Mesothelial cell of epicardium (in vitro differentiated cells): ENCODE measurements at regions not wholly inside any gene's neighbourhood (a gene's known extent, or its start where the extent isn't known, plus 50 kb on each side); places are given as distances from the start of the nearest gene placed in this dataset.

Source experiments
- DNase-seq, 2 experiments: peaks; one replicate each; pipeline ENCODE4 v3.0.0; 2021; ENCODE audit warnings: low spot score in 2 of 2; ENCODE audit not compliant: unreplicated experiment in 2 of 2
- H3K27ac Mint-ChIP-seq: 2 replicates; pipeline ENCODE4 v1.8.0; 2021; ENCODE audit warnings: mixed read lengths
- H3K27me3 Mint-ChIP-seq: 2 replicates; pipeline ENCODE4 v1.8.0; 2021; ENCODE audit warnings: low read depth, mixed read lengths
- H3K36me3 Mint-ChIP-seq: 2 replicates; pipeline ENCODE4 v1.8.0; 2021; ENCODE audit warnings: mixed read lengths
- H3K4me1 Mint-ChIP-seq: 2 replicates; pipeline ENCODE4 v1.8.0; 2021; ENCODE audit warnings: mixed read lengths
- H3K4me3 Mint-ChIP-seq: 2 replicates; pipeline ENCODE4 v1.8.0; 2021; ENCODE audit warnings: mild to moderate bottlenecking, moderate library complexity, mixed read lengths
- H3K9me3 Mint-ChIP-seq: 2 replicates; pipeline ENCODE4 v1.8.0; 2021; ENCODE audit warnings: mixed read lengths
- TF ChIP-seq, protein P1 (sequence below): fragments of 200-600 bp; sonication (generic); IDR thresholded peaks from one replicate; pipeline ENCODE4 v1.5.0; 2021; ENCODE audit warnings: antibody characterized with exemption; ENCODE audit not compliant: unreplicated experiment

DNA sequence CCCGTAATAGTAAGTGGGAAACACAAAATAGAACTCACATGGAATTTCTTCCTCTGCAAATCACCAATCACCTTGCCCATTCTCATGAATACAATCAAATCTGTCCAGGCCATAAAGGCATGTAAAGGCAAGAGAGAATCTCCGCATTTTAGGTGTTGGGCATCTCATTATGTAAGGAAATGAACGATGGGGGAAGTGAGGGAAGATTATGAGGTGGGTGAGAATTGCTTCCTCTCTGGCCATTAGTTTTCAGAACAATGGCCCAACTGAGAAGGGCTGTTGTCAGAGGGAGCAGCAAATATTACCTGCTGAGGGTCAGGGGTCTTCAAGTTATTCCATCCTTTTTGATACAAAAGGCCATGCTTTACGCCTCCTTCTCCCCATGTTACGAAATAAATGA lies 455.1 kb downstream of the ARHGEF28 start:
- peaks cover 85% of the 10 kb centered on the region for H3K4me1 Mint-ChIP-seq
- no peak overlapping the region for H3K27ac Mint-ChIP-seq
- H3K9me3 Mint-ChIP-seq = no peaks in the 10 kb centered on the region
- DNase-seq = no peak
- H3K36me3 Mint-ChIP-seq = no peaks in the 10 kb centered on the region
- no peak overlapping the region for H3K4me3 Mint-ChIP-seq
- TF ChIP-seq, protein P1, sequence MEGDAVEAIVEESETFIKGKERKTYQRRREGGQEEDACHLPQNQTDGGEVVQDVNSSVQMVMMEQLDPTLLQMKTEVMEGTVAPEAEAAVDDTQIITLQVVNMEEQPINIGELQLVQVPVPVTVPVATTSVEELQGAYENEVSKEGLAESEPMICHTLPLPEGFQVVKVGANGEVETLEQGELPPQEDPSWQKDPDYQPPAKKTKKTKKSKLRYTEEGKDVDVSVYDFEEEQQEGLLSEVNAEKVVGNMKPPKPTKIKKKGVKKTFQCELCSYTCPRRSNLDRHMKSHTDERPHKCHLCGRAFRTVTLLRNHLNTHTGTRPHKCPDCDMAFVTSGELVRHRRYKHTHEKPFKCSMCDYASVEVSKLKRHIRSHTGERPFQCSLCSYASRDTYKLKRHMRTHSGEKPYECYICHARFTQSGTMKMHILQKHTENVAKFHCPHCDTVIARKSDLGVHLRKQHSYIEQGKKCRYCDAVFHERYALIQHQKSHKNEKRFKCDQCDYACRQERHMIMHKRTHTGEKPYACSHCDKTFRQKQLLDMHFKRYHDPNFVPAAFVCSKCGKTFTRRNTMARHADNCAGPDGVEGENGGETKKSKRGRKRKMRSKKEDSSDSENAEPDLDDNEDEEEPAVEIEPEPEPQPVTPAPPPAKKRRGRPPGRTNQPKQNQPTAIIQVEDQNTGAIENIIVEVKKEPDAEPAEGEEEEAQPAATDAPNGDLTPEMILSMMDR = no peak
- H3K27me3 Mint-ChIP-seq = no peaks in the 10 kb centered on the region

DNA sequence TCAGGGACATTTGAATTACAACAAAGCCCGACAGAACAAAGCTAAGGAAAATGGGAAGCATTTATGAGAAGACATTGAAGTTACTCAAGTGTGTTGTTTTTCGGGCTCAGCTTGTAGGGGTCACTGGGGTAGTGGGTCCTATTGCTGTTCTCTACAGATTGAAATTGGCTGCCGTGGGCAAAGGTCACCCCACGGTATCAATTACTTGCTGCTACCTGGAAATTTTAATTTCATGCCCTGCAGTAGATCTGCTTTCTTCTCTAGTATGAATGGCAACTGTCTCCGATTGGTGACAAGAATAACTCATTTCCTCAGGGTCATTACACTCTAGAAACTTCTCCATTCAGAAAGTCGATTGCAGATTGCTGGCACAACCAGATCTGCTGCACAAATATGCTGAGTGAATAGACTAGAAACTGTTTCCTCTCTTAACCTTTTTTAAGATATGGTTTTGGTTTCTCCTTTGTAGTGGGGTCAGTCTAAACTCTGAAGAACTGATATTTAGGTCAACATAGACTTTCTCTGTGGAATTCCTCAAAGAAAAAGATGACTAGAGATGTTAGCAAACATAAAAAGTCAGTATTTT lies 454.1 kb downstream of the ARHGEF28 start:
- Mint-ChIP-seq H3K4me3 (no peak overlapping the region), H3K4me1 (peaks cover 85% of the 10 kb centered on the region), H3K27ac (peak overlapping the region; percentile 41)

DNA sequence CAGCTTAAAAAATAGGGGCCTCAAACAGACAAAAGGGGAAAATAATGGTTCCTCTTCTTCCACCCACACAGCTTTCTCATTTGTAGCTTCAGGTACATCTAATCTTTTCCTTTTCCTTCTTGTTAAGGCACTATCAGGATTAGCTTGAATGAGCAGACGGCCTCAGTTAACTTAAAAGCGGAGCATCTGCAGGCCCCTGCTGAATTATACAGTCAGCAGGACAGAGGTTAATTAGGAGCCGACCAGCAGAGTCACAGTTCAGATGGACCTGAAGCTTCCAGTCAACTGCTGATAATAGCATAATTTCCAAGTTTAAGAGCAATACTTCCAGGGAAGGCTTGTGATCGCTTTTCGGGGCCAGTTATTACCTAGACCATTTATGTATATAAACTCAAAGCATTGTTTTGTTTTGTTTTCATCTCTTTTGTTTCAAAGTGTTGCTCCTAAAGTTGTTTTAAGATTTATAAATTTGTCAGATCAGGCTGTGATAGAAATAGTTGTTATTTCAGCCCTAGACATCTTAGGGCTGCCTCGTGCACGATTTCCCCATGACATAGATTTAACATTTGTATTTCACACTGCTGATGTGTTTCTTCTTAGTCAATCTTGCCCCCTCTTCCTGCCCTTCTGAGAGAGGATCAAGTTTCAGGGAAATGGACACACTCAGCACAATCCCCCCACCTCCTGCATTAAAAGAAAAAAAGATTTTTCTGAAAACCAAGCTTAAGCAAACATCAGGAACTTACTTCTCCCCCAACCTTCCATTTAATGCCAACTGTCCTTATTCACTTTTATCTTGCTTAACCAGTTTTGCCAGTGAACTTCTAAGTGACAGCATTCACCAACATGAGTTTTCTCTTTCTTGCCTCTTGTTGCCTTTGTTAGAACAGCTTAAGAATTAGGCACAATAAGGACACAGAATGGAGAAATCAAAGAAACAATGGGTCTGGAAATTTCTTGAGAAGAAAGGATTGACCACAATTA lies 449.8 kb downstream of the ARHGEF28 start:
- peaks cover 77% of the 10 kb centered on the region for H3K4me1 Mint-ChIP-seq
- no peak overlapping the region for H3K4me3 Mint-ChIP-seq
- no peak for DNase-seq
- no peaks in the 10 kb centered on the region for H3K36me3 Mint-ChIP-seq
- no peaks in the 10 kb centered on the region for H3K27me3 Mint-ChIP-seq
- H3K27ac Mint-ChIP-seq = peak overlapping the region; percentile 66
- TF ChIP-seq, protein P1 = no peak
- H3K9me3 Mint-ChIP-seq = no peaks in the 10 kb centered on the region

More for the DNA sequence above, 454.1 kb downstream of the ARHGEF28 start:
- TF ChIP-seq, protein P1 = no peak
- DNase-seq = no peak
- Mint-ChIP-seq H3K9me3 (no peaks in the 10 kb centered on the region), H3K27me3 (no peaks in the 10 kb centered on the region), H3K36me3 (no peaks in the 10 kb centered on the region)

DNA sequence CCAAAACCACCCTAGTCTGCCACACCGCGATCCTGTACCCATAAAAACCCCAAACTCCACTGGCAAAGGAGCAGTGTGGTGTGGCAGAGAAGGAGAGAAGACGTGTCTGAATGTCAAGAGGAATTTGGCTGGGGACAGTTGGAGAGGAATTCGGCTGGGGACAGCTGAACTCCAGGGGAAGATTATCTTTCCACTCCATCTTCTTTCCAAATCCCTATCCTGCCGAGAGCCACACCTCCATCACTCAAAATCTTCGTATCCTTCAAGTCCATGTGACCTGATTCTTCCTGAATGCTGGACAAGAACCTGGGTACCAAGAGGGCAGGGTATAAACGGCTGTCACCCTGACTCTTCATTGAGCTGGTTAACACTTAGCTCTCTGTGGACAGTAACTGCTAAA lies 448.1 kb downstream of the ARHGEF28 start:
- TF ChIP-seq, protein P1 = no peak
- no peaks in the 10 kb centered on the region for H3K36me3 Mint-ChIP-seq
- H3K9me3 Mint-ChIP-seq = no peaks in the 10 kb centered on the region
- no peak overlapping the region for H3K27ac Mint-ChIP-seq
- H3K4me1 Mint-ChIP-seq = peaks cover 62% of the 10 kb centered on the region
- no peaks in the 10 kb centered on the region for H3K27me3 Mint-ChIP-seq
- no peak for DNase-seq
- H3K4me3 Mint-ChIP-seq = no peak overlapping the region

DNA sequence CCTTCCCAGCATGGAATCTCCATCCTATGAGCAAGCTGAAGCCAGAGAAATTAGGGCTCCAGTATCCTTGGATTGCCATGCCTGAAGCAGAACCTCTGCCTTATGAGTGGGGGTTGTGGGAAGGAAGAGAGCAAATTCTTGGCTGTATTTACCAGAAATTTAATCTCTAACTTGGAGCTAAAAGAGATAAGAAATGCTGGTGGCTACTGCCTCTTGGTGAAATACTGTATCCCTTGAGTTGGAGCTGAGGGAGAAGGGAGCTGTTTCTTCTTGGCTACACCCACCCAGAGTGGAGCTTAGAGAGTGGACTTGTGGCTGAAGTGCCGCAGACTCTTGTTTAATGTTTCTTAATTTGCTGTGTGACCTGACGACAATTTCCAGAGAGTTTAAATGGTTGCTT lies 447.3 kb downstream of the ARHGEF28 start:
- no peak for DNase-seq
- Mint-ChIP-seq H3K36me3 (no peaks in the 10 kb centered on the region), H3K4me1 (peaks cover 56% of the 10 kb centered on the region), H3K9me3 (no peaks in the 10 kb centered on the region), H3K4me3 (no peak overlapping the region), H3K27me3 (no peaks in the 10 kb centered on the region), H3K27ac (peak overlapping the region; percentile 48)
- TF ChIP-seq, protein P1 = no peak
